NOMO-1 treated with DMSO at 0.1 percent for 48 hours (cell line): ENCODE measurements at regions not wholly inside any gene's neighbourhood (a gene's known extent, or its start where the extent isn't known, plus 50 kb on each side); places are given as distances from the start of the nearest gene placed in this dataset.
"Not testable (repeated sequence)": the region's sequence is repeated elsewhere in the genome, so short reads cannot be mapped to it uniquely, and the experiment has no call there.

Source experiments
- DNase-seq: peaks from one replicate; lab custom pipeline; 2025; ENCODE audit not compliant: unreplicated experiment; lab: John Stamatoyannopoulos, UW

- no peak for DNase-seq
These were observed 227.0 kb upstream of the SLITRK5 start for GRCh38 chr13:87444135-87444534.

GRCh38 chr13:87452281-87452680 is 218.9 kb upstream of the SLITRK5 start:
- no peak for DNase-seq

- DNase-seq, result no peak
These were observed 217.9 kb upstream of the SLITRK5 start for GRCh38 chr13:87453244-87453643.

GRCh38 chr13:87459419-87459818 is 211.8 kb upstream of the SLITRK5 start:
- no peak for DNase-seq

GRCh38 chr13:87497426-87497825 is 173.7 kb upstream of the SLITRK5 start:
- DNase-seq, result no peak

- DNase-seq, result peak; percentile 19
These were observed 172.5 kb upstream of the SLITRK5 start for GRCh38 chr13:87498681-87499080.

- DNase-seq, result no peak
These were observed 146.4 kb upstream of the SLITRK5 start for GRCh38 chr13:87524775-87525174.

- DNase-seq, result no peak
These were observed 137.4 kb upstream of the SLITRK5 start for GRCh38 chr13:87533776-87534175.

- DNase-seq, result no peak
These were observed 135.3 kb upstream of the SLITRK5 start for GRCh38 chr13:87535911-87536310.

GRCh38 chr13:87536499-87536898 is 134.7 kb upstream of the SLITRK5 start:
- DNase-seq, result no peak

- no peak for DNase-seq
These were observed 134.3 kb upstream of the SLITRK5 start for GRCh38 chr13:87536899-87537298.

GRCh38 chr13:87537951-87538350 is 133.2 kb upstream of the SLITRK5 start:
- no peak for DNase-seq

- DNase-seq, result no peak
These were observed 132.7 kb upstream of the SLITRK5 start for GRCh38 chr13:87538366-87539052.

GRCh38 chr13:87553142-87553541 is 118.0 kb upstream of the SLITRK5 start:
- DNase-seq, result no peak

GRCh38 chr13:87554045-87554444 is 117.1 kb upstream of the SLITRK5 start:
- DNase-seq, result no peak

GRCh38 chr13:87557788-87558187 is 113.4 kb upstream of the SLITRK5 start:
- DNase-seq, result no peak

GRCh38 chr13:87561580-87561979 is 109.6 kb upstream of the SLITRK5 start:
- DNase-seq, result not testable (repeated sequence)

- DNase-seq, result no peak
These were observed 100.5 kb upstream of the SLITRK5 start for GRCh38 chr13:87570669-87571068.

- no peak for DNase-seq
These were observed 88.8 kb upstream of the SLITRK5 start for GRCh38 chr13:87582399-87582798.

GRCh38 chr13:87590518-87590917 is 80.7 kb upstream of the SLITRK5 start:
- no peak for DNase-seq

- not testable (repeated sequence) for DNase-seq
These were observed 66.7 kb upstream of the SLITRK5 start for GRCh38 chr13:87604437-87604836.

- no peak for DNase-seq
These were observed 63.9 kb upstream of the SLITRK5 start for GRCh38 chr13:87607266-87607665.

- no peak for DNase-seq
These were observed 56.9 kb upstream of the SLITRK5 start for GRCh38 chr13:87614276-87614675.
